ENCODE measurements at regions not wholly inside any gene's neighbourhood (a gene's known extent, or its start where the extent isn't known, plus 50 kb on each side); places are given as distances from the start of the nearest gene placed in this dataset.

DNA sequence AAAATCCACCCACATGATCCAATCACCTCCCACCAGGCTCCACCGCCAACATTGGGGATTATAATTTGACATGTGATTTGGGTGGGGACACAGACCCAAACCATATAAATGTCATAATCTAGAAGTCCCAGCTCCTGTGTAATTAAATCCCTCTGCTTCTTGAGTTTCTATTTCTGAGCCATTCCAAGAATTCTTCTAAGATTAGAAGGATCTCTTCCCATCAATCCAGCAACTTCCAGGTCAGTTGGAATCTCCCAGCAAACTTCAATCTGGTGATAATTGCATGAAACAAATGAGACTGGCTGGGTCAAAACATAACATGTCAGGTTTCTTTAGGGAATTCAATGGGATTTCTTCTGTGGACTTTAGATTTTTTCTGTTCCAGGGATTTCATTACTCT lies 127.8 kb upstream of the CDH5 start:
- TF ChIP-seq, protein P1, sequence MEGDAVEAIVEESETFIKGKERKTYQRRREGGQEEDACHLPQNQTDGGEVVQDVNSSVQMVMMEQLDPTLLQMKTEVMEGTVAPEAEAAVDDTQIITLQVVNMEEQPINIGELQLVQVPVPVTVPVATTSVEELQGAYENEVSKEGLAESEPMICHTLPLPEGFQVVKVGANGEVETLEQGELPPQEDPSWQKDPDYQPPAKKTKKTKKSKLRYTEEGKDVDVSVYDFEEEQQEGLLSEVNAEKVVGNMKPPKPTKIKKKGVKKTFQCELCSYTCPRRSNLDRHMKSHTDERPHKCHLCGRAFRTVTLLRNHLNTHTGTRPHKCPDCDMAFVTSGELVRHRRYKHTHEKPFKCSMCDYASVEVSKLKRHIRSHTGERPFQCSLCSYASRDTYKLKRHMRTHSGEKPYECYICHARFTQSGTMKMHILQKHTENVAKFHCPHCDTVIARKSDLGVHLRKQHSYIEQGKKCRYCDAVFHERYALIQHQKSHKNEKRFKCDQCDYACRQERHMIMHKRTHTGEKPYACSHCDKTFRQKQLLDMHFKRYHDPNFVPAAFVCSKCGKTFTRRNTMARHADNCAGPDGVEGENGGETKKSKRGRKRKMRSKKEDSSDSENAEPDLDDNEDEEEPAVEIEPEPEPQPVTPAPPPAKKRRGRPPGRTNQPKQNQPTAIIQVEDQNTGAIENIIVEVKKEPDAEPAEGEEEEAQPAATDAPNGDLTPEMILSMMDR (IDR thresholded peaks at IDR 0.05) = no peak
- TF ChIP-seq POLR2A (IDR thresholded peaks at IDR 0.05) = no peak
